IMR-90 (cell line): ENCODE measurements at regions not wholly inside any gene's neighbourhood (a gene's known extent, or its start where the extent isn't known, plus 50 kb on each side); places are given as distances from the start of the nearest gene placed in this dataset.

Experiments used
- ATAC-seq: fragments of 200-7000 bp; cut with Tn5 transposase; 2 replicates; pipeline ENCODE4 v1.9.1; 2020; ENCODE audit warnings: low read depth, mild to moderate bottlenecking, moderate library complexity
- BruUV-seq: library from RNA; stranded (reverse); fragments of 400-500 nt; replicated peaks from 2 replicates; lab custom pipeline; 2021; lab: Mats Ljungman, UMichigan
- CTCF ChIA-PET: fragments of 300-600 bp; formaldehyde crosslinking; extraction: SDS; loops from one replicate; lab custom pipeline; 2021; ENCODE audit warnings: antibody characterized with exemption; lab: Yijun Ruan, JAX
- POLR2A ChIA-PET: fragments of 300-600 bp; sonication (Branson Sonifier 250); formaldehyde crosslinking; loops from one replicate; lab custom pipeline; 2022; ENCODE audit warnings: antibody characterized with exemption; ENCODE audit not compliant: unreplicated experiment; lab: Charles Lee
- DNase-seq: peaks from one replicate; pipeline ENCODE4 v3.0.0; 2013
- H2AFZ ChIP-seq: replicated peaks from 2 replicates; pipeline ENCODE3; 2013; ENCODE audit warnings: low read length, mild to moderate bottlenecking; ENCODE audit not compliant: poor library complexity
- H2AK5ac ChIP-seq: 2 replicates; pipeline ENCODE4 v1.6.1; 2013; ENCODE audit warnings: low read depth, low read length, inconsistent platforms
- H2AK9ac ChIP-seq: replicated peaks from 2 replicates; pipeline ENCODE3; 2013; ENCODE audit warnings: mild to moderate bottlenecking, low read depth, low read length, moderate library complexity; ENCODE audit not compliant: poor library complexity
- H2BK120ac ChIP-seq: 2 replicates; pipeline ENCODE4 v1.6.1; 2013; ENCODE audit warnings: low read depth, low read length, inconsistent platforms
- H2BK15ac ChIP-seq: 3 replicates; pipeline ENCODE4 v1.6.1; 2013; ENCODE audit warnings: low read depth, low read length, inconsistent platforms
- H2BK20ac ChIP-seq: 2 replicates; pipeline ENCODE4 v1.6.1; 2013; ENCODE audit warnings: low read depth, mild to moderate bottlenecking, inconsistent platforms, low read length, moderate library complexity
- H2BK5ac ChIP-seq: 2 replicates; pipeline ENCODE4 v1.6.1; 2013; ENCODE audit warnings: mild to moderate bottlenecking, low read depth, low read length, inconsistent platforms; ENCODE audit not compliant: poor library complexity, severe bottlenecking
- H3K14ac ChIP-seq: replicated peaks from 2 replicates; pipeline ENCODE4 v1.6.1; 2013; ENCODE audit warnings: low read depth, low read length, inconsistent platforms
- H3K18ac ChIP-seq: 2 replicates; pipeline ENCODE4 v1.6.1; 2013; ENCODE audit warnings: low read depth, low read length, control low read depth
- H3K23ac ChIP-seq: 2 replicates; pipeline ENCODE4 v1.6.1; 2013; ENCODE audit warnings: low read depth, low read length, inconsistent platforms
- H3K27ac ChIP-seq: 2 replicates; pipeline ENCODE4 v1.5.1; 2013; ENCODE audit warnings: mild to moderate bottlenecking, control low read depth, low read length; ENCODE audit not compliant: insufficient read depth
- H3K27me3 ChIP-seq: 2 replicates; pipeline ENCODE4 v1.6.1; 2013; ENCODE audit warnings: low read length; ENCODE audit not compliant: control insufficient read depth, insufficient read depth
- H3K36me3 ChIP-seq: 2 replicates; pipeline ENCODE4 v1.6.1; 2013; ENCODE audit warnings: low read length, mixed read lengths; ENCODE audit not compliant: control insufficient read depth, insufficient read depth
- H3K4ac ChIP-seq: 2 replicates; pipeline ENCODE4 v1.6.1; 2013; ENCODE audit warnings: low read depth, low read length, inconsistent platforms
- H3K4me1 ChIP-seq: 2 replicates; pipeline ENCODE4 v1.6.1; 2013; ENCODE audit warnings: low read length, mixed read lengths; ENCODE audit not compliant: control insufficient read depth, insufficient read depth
- H3K4me2 ChIP-seq: 2 replicates; pipeline ENCODE4 v1.6.1; 2013; ENCODE audit warnings: low read depth, mild to moderate bottlenecking, control low read depth, low read length, moderate library complexity
- H3K4me3 ChIP-seq: 2 replicates; pipeline ENCODE4 v1.5.1; 2013; ENCODE audit warnings: low read depth, mild to moderate bottlenecking, control low read depth, low read length, moderate library complexity; ENCODE audit not compliant: insufficient read depth
- H3K56ac ChIP-seq: 2 replicates; pipeline ENCODE4 v1.6.1; 2013; ENCODE audit warnings: low read length, inconsistent platforms; ENCODE audit not compliant: insufficient read depth; ENCODE audit errors: extremely low read depth
- H3K79me1 ChIP-seq, 2 experiments: 2 replicates each; pipeline ENCODE4 v1.6.1; 2013; ENCODE audit warnings: low read length in 2 of 2, inconsistent platforms in 1 of 2, low read depth in 1 of 2
- H3K9ac ChIP-seq: 2 replicates; pipeline ENCODE4 v1.6.1; 2013; ENCODE audit warnings: low read depth, low read length, control low read depth
- H3K9me1 ChIP-seq: 2 replicates; pipeline ENCODE4 v1.6.1; 2013; ENCODE audit warnings: low read length, inconsistent platforms; ENCODE audit not compliant: insufficient read depth
- H3K9me3 ChIP-seq: 2 replicates; pipeline ENCODE4 v1.6.1; 2013; ENCODE audit warnings: low read length; ENCODE audit not compliant: control insufficient read depth, insufficient read depth
- H4K20me1 ChIP-seq: 2 replicates; pipeline ENCODE4 v1.6.1; 2013; ENCODE audit warnings: low read length, inconsistent platforms; ENCODE audit not compliant: insufficient read depth
- H4K5ac ChIP-seq: 2 replicates; pipeline ENCODE4 v1.6.1; 2013; ENCODE audit warnings: mild to moderate bottlenecking, low read depth, low read length, control low read depth
- H4K8ac ChIP-seq, 2 experiments: 2 replicates each; pipeline ENCODE4 v1.6.1; 2013; ENCODE audit warnings: low read depth in 2 of 2, low read length in 2 of 2, control low read depth in 1 of 2, inconsistent platforms in 1 of 2
- H4K91ac ChIP-seq: 2 replicates; pipeline ENCODE4 v1.6.1; 2013; ENCODE audit warnings: low read depth, low read length, inconsistent platforms; ENCODE audit not compliant: insufficient read depth
- BHLHE40 ChIP-seq: fragments of 150-350 bp; IDR thresholded peaks from 2 replicates; pipeline ENCODE4 v1.6.1; 2016; ENCODE audit warnings: mild to moderate bottlenecking, low read depth, low read length
- CEBPB ChIP-seq: IDR thresholded peaks from 2 replicates; pipeline ENCODE4 v1.6.1; 2012; ENCODE audit warnings: low read depth, low read length, improper control_type of control experiment
- CHD1 ChIP-seq: IDR thresholded peaks from 2 replicates; pipeline ENCODE4 v1.6.1; 2012; ENCODE audit warnings: low read depth, low read length, improper control_type of control experiment
- CTCF ChIP-seq: conservative IDR thresholded peaks from 2 replicates; pipeline ENCODE4 v1.5.1; 2012; ENCODE audit warnings: mild to moderate bottlenecking, low read depth, low read length, improper control_type of control experiment
- ELK1 ChIP-seq: fragments of 150-350 bp; IDR thresholded peaks from 2 replicates; pipeline ENCODE4 v1.6.1; 2016; ENCODE audit warnings: low read depth, mild to moderate bottlenecking, low read length, moderate library complexity, borderline replicate concordance
- FOS ChIP-seq: fragments of 150-350 bp; IDR thresholded peaks from 2 replicates; pipeline ENCODE4 v1.6.1; 2016; ENCODE audit warnings: low read depth, low read length
- MAFK ChIP-seq: IDR thresholded peaks from 2 replicates; pipeline ENCODE4 v1.6.1; 2012; ENCODE audit warnings: low read depth, low read length, improper control_type of control experiment
- MAZ ChIP-seq: IDR thresholded peaks from 2 replicates; pipeline ENCODE4 v1.6.1; 2012; ENCODE audit warnings: low read depth, mild to moderate bottlenecking, low read length, improper control_type of control experiment, moderate library complexity, borderline replicate concordance
- MXI1 ChIP-seq: IDR thresholded peaks from 2 replicates; pipeline ENCODE4 v1.6.1; 2012; ENCODE audit warnings: low read depth, mild to moderate bottlenecking, low read length, moderate library complexity, borderline replicate concordance
- NFE2L2 ChIP-seq: fragments of 150-350 bp; IDR thresholded peaks from 2 replicates; pipeline ENCODE4 v1.6.1; 2016; ENCODE audit warnings: low read depth, mild to moderate bottlenecking, low read length
- POLR2A ChIP-seq: IDR thresholded peaks from 2 replicates; pipeline ENCODE4 v1.6.1; 2012; ENCODE audit warnings: mild to moderate bottlenecking, low read depth, low read length
- RAD21 ChIP-seq: IDR thresholded peaks from 2 replicates; pipeline ENCODE4 v1.6.1; 2012; ENCODE audit warnings: low read length, improper control_type of control experiment
- RCOR1 ChIP-seq: IDR thresholded peaks from 2 replicates; pipeline ENCODE4 v1.6.1; 2012; ENCODE audit warnings: mild to moderate bottlenecking, low read length, improper control_type of control experiment; ENCODE audit not compliant: insufficient replicate concordance
- RFX5 ChIP-seq: IDR thresholded peaks from 2 replicates; pipeline ENCODE4 v1.8.0; 2012; ENCODE audit warnings: low read depth, mild to moderate bottlenecking, low read length, moderate library complexity
- SMC3 ChIP-seq: fragments of 150-350 bp; IDR thresholded peaks from 2 replicates; pipeline ENCODE4 v1.6.1; 2016; ENCODE audit warnings: low read depth, mild to moderate bottlenecking, antibody characterized with exemption, low read length, moderate library complexity
- USF2 ChIP-seq: fragments of 150-350 bp; IDR thresholded peaks from 2 replicates; pipeline ENCODE4 v1.6.1; 2017; ENCODE audit warnings: mild to moderate bottlenecking, antibody characterized with exemption, low read length, low read depth
- WGBS, 2 experiments: methylation state at CpG; one replicate each; pipeline versions ENCODE4 v1.1.5 to v1.1.7; 2013; ENCODE audit warnings: missing lambda C conversion rate in 2 of 2; ENCODE audit not compliant: insufficient read length in 1 of 2; ENCODE audit errors: extremely low coverage in 2 of 2; 5-methylcytosine and 5-hydroxymethylcytosine counted together
- dilution Hi-C: fragments of 300-500 bp; cut with HindIII; formaldehyde crosslinking; loops from one replicate; pipeline ENCODE4 v1.14.3; 2018; ENCODE audit warnings: low sequenced_read_pairs; ENCODE audit not compliant: unreplicated experiment
- in situ Hi-C: fragments of 300-500 bp; cut with MboI; formaldehyde crosslinking; loops from 3 replicates; pipeline ENCODE4 v1.14.3; 2019; ENCODE audit warnings: low sequenced_read_pairs, inconsistent platforms, mixed read lengths
- intact Hi-C: fragments of 100-400 bp; cut with micrococcal nuclease; formaldehyde crosslinking; loops from 2 replicates; pipeline ENCODE4 v1.10.0; 2022

- no peak overlapping the region for H2AK9ac ChIP-seq
- ATAC-seq (no peak), DNase-seq (no peak)
- no peak overlapping the region for H4K5ac ChIP-seq
- H3K18ac ChIP-seq: no peak overlapping the region
- CTCF ChIA-PET: no interaction called here
- no peaks in the 10 kb centered on the region for H3K27me3 ChIP-seq
- in situ Hi-C loops: no loop called here
- no TSS peak for BruUV-seq
- H2BK15ac ChIP-seq: no peak overlapping the region
- no peak overlapping the region for H2AK5ac ChIP-seq
- no peak overlapping the region for H2BK5ac ChIP-seq
- TF ChIP-seq MAZ: no peak
- no peak for TF ChIP-seq ELK1
- no peak for TF ChIP-seq SMC3
- TF ChIP-seq RFX5: no peak
- TF ChIP-seq FOS: no peak
- TF ChIP-seq NFE2L2: no peak
- no peak for TF ChIP-seq BHLHE40
- TF ChIP-seq RAD21: no peak
- no peak for TF ChIP-seq MXI1
- TF ChIP-seq CHD1: no peak
- TF ChIP-seq CTCF: no peak
- TF ChIP-seq MAFK: no peak
- TF ChIP-seq RCOR1: no peak
- TF ChIP-seq USF2: no peak
- no peak for TF ChIP-seq CEBPB
- TF ChIP-seq POLR2A: no peak
- H3K4me1 ChIP-seq: peaks cover 3% of the 10 kb centered on the region; the same call in 1 of the 2 replicates
- no peak overlapping the region for H2BK120ac ChIP-seq
- no peaks in the 10 kb centered on the region for H3K36me3 ChIP-seq
- H3K4me2 ChIP-seq: no peak overlapping the region
- no peaks in the 10 kb centered on the region for H3K9me3 ChIP-seq
- H4K8ac ChIP-seq: no peak overlapping the region
- no peak overlapping the region for H3K56ac ChIP-seq
- no peaks in the 10 kb centered on the region for H4K20me1 ChIP-seq
- H2AFZ ChIP-seq: no peak overlapping the region
- H4K91ac ChIP-seq: no peak overlapping the region
- WGBS, 2 experiments: no CpG with 5 or more reads among the region's 5 CpGs
- H3K9me1 ChIP-seq: no peaks in the 10 kb centered on the region
- H2BK20ac ChIP-seq: no peak overlapping the region
- H3K4ac ChIP-seq: no peak overlapping the region
- H3K9ac ChIP-seq: no peak overlapping the region
- no peaks in the 10 kb centered on the region for H3K79me1 ChIP-seq
- no peak overlapping the region for H3K4me3 ChIP-seq
- intact Hi-C loops: no loop called here
- dilution Hi-C loops: no loop called here
- no peak overlapping the region for H3K23ac ChIP-seq
- H3K27ac ChIP-seq: no peak overlapping the region
- no peak overlapping the region for H3K14ac ChIP-seq
- POLR2A ChIA-PET: no interaction called here
These were observed 640.4 kb upstream of the CHAC2 start for GRCh38 chr2:53127061-53127650.
